ENCODE measurements at regions not wholly inside any gene's neighbourhood (a gene's known extent, or its start where the extent isn't known, plus 50 kb on each side); places are given as distances from the start of the nearest gene placed in this dataset.

DNA sequence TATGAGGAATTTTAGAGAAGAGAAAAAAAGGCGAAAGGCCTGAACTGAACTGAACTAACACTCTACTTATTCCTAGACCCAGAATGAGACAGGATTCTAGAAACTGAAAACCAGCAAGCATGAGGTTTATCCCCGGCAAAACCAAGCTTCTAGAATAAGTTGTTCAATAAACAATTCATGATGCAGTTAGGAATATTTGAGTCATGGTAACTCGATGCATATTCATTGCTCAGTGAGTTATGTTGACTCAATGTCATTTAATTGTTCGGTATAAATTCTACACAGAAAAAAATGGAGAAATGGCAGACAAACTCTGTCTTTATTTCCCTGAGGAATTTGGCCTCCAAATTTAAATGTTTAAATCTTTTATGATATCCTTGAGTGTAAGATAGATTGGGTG is 321.5 kb downstream of the SATB2 start:
- no peak for DNase-seq (ENCODE audit: low read depth in 1 of 2, low spot score in 1 of 2)

DNA sequence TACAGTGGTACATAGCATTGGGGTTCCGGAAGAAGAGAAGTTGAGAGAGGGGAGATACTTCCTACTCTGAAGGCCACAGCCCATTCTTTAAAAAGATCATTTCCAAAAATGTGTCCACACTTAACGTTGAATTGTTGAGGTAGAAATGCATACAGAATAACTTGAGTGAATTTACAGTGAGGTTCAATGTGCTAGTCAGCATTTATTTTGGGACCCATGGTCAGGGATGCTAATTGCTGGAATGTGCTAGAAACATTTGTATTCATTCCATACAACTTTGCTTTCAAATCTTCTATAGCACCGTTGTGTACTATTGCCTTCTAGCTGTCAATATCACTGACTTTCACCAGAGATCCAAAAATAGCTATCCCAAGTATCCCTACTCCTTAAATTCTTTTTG is 325.9 kb downstream of the SATB2 start:
- no peak for DNase-seq (ENCODE audit: low read depth in 1 of 2, low spot score in 1 of 2)

DNA sequence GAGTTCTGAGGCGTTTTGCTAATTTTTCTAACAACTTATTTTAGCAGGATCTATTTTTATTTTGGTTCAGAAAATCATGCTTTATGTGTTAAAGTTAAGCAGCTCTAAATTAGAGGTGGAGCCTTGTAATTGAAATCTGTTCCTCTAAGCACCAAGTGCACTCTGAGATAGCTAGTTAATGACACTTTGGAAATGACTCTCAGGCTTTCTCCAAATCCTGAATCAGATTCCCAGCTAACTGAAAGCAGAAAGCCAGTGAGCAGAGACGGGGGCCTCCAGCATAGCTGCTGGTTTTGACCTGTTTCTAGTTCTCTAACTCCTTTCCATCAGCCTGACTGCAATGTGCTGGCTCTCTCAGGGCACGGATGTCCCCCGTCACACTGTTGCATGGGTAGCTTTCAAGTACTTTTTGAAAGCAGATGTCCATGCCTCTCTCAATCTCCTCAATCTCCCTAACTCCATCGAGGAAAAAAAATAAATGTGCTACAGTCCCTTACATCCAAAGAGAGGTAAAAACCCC is 326.5 kb downstream of the SATB2 start:
- DNase-seq (ENCODE audit: low read depth in 1 of 2, low spot score in 1 of 2), result no peak

DNA sequence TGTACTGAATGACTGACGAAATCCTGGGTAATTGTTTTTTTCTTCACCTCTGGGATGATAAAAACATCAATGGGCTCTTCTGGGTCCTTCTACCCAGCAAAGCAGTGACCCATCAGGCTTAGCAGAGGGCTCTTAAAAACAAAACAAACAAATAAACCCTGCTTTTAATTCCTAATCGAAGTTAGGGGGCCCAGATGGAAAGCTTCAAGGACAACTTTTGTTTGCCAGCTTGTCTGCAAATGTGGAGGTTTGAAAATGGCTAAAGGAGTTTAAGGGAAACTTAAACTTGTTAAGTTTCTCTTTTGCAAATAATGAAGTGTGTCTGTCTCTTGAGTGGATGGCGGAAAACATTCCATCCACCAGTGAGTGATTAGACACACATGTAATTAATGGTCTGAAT is 327.2 kb downstream of the SATB2 start:
- DNase-seq (ENCODE audit: low read depth in 1 of 2, low spot score in 1 of 2), result no peak

DNA sequence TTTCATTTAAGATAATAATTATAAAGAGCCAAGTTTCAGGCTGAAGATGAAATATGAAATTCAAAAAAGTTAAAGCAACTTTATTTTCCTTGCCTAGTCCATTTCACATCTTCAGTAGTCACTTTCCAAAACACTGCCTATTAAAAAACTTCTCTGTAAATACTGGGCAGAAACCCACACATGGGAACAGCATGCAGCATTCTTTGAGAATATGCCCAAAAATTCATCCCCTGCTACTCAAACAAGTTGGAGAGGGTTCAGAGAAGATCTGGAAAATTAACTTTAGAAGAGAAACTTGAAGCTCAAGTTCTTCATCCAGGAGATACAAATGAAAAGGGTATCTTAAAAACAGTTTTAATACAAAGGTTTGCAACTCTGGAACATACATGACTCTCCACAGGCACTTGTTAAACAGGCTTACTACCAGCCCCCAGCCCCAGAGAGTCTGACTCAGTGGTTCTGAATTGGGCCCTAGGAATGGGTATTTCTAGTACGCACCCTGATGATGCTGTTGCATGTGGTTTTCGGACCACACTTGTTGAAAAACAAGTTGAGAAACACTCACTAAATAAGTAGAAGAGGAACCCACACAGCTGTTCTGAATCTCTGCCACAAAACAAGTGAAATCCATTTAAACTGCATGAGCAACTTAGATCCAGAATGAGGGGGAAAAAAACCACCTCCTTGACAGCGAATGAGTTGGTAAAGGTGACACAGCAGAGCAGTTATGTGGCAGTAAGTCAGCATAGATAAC is 329.1 kb downstream of the SATB2 start:
- no peak for DNase-seq (ENCODE audit: low read depth in 1 of 2, low spot score in 1 of 2)

DNA sequence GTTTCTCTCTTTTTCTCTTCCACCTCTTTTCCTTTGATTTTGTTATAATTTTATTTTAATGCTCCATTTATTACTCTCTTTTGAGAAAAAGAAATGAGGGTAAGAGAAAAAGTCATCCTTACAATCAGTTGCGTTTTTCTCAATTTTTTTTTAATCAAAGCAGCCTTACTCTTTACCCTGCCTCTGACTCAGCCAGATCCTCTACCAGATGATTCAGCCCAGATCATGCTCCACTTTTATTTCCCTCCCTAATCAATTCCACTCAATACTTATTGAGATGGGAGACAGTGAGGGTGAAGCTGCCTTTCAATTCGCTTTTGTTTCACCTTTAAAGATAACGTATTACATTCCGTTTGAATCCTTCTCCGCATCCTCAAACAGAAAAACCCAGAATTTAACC is 337.9 kb downstream of the SATB2 start:
- DNase-seq (ENCODE audit: low read depth in 1 of 2, low spot score in 1 of 2), result no peak

DNA sequence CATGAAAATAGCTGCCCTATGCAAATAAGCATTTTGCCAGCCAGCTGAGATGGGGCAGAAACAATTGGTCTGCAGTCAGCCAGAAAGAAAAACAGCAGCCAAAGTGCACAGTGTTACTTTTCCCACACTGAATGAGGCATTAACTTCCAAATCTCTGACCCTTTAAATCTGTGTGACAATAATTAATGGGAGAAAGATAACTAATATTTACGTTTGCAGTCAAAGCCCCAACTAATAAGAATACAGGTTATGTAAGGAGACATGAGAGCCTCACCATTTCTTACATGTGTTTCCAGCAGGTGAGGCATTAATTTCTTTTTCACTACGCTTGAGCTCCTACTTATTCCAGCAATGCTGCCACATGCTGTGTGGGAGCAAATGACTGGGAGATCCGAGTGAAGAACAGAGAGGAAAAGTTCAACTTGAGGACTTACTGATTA is 339.0 kb downstream of the SATB2 start:
- no peak for DNase-seq (ENCODE audit: low read depth in 1 of 2, low spot score in 1 of 2)

DNA sequence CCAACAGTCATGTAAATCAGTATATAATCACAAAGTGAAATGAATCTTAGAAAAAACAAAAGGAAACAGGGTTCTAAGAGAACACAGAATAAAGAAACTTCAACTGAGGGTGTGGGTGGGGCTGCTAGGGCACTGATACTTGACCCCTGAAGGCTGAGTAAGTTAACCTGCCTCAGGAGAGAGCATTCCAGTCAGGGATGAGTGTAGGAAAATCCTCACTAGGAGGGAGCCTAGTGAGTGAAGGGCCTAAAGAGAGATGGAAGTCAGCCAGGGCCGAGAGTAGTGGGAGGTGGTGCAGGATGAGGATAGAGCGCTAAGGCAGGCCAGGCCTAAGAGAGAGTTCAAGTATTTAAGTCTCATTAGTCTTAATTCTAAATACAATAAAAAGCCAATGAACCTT is 342.6 kb downstream of the SATB2 start:
- no peak for DNase-seq (ENCODE audit: low read depth in 1 of 2, low spot score in 1 of 2)

DNA sequence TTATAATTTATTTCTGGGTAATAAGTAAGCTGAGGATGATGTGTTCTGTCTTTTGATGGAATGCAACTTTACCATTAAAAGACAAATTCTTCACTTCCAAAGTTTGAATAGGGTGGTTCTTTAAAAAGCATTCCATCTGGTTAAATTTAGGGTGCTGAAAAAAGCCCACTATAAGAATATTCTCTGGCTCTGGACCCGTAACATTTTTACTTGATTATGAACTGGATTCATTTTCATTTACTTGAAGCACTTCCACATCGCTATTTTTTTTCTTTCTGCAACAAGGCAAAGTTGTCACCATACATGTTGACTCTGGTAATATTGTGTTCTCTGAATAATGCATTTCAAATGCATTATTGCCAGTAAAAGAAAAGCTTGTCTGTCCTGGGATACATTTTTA is 344.6 kb downstream of the SATB2 start:
- DNase-seq (ENCODE audit: low read depth in 1 of 2, low spot score in 1 of 2), result no peak

DNA sequence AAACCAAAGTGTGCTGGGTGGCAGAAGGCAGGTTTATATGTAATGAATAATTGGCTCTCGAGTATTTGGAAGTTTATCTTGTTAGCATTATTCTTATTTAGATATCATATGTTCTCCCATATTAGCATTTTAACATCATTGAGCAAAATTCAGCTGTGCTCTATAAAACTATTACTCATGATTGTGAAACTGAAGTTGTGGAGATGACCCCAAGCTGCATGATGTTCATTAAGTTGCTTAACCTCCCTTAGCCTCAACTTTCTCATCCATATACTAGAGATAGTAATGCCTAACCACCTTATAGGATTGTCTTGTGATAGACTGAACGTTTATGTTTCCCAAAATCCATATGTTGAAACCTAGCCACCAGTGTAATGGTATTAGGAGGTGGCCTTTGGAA is 346.3 kb downstream of the SATB2 start:
- no peak for DNase-seq (ENCODE audit: low read depth in 1 of 2, low spot score in 1 of 2)

DNA sequence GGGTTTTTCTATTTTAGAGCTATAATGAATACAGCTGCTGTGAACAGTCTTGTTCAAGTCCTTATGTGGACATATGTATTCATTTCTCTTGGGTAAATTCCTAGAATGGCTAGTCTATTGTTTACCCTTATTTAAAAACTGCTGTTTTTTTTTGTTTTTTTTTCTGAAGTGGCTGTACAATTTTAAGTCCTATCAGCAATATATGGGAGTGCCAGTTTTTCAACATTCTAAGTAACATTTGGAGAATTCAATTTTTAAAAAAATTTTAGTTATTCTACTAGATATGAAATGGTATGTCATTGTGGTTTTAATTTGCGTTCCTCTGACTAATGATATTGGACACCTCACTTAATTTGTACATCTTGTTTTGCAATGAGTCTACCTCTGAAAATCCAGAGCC is 349.7 kb downstream of the SATB2 start:
- no peak for DNase-seq (ENCODE audit: low read depth in 1 of 2, low spot score in 1 of 2)

DNA sequence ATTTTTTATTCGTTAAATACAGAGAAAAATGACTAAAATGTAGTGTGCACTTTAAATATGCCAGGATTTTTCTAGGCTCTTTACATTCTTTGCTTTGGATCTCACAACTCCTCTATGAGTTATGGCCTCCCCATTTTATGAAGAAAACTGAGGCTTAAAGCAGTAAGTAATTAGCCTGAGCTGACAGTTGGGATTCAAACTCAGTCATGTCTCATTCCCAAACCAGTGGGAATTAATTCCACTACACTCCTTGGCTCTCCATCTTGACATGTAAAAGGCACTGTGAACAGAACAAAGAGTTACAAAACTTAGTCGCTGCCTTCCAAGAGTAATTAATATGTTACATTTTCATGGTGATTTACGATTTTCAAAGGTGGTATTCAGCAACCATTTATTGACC is 351.9 kb downstream of the SATB2 start:
- DNase-seq (ENCODE audit: low read depth in 1 of 2, low spot score in 1 of 2), result no peak

DNA sequence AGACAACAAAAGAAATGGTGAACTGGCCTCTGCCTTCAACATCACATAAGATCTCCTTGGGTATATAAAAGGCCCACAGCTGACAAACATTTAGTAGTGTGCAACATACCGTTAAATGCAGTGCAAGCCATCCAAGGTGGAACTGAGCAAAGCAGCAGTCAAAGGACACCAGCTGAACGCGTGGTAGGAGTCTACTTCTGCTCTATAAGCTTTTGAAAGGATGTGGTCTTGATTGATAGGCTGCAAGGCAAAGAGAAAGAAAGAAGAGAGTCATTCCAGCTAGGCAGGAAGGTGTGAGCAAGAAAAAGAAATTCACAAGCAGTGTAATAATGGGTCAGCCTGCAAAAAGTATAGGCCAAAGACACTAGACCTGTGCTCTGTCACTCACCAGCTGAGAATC is 356.3 kb downstream of the SATB2 start:
- no peak for DNase-seq (ENCODE audit: low read depth in 1 of 2, low spot score in 1 of 2)

DNA sequence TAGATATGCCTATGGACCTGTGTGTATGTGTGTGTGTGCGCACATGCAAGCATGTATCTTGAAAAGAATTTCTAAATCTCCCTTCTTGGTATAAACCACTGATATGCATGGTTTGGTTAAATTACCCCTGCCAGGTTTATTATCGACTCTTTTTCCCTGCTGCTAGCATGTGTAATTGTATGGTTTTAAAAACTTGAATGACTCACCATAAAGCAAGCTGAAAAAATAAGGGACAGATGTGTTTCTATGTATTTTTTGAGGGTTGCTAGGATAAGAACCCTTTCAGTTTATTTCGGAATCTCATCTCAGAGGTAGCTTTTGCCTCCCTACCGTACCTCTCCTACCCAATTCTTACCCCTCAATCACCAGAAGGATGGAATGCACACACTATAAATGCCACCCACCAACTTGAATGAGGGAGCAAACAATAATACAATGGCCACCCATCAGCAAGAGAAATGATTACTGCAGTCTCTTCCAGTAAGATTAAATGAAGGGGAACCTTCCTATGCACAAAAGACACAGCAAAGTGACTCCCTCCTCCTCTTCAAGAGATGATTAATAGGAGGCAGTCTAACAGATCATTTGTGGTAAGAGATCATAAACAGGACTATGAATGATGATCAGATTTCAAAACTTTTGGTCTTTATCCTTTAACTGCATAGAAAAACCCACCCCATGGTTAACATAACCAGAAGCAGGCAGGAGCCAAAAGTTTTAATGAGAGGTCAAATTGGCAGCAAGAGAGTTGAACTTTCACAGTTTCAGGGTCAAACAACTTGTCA is 357.2 kb downstream of the SATB2 start:
- no peak for DNase-seq (ENCODE audit: low read depth in 1 of 2, low spot score in 1 of 2)

DNA sequence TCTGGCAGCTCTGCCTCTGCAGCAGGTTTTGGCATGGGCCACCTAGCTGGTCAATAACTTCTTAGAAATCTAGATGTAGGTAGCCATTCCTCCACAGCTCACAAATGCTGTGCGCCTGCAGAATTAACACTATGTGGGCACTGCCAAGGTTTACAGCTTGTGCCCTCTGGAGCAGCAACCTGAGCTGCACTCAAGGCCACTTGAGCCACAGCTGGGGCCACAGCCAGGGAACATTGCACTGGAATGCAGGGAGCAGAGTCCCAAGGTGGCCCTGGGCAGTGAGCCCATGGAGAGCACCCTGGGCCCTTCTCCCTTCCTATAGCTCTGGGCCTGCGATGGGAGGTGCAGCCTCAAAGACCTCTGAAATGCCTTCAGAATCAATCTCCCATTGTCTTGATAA is 365.3 kb downstream of the SATB2 start:
- no peak for DNase-seq (ENCODE audit: low read depth in 1 of 2, low spot score in 1 of 2)

DNA sequence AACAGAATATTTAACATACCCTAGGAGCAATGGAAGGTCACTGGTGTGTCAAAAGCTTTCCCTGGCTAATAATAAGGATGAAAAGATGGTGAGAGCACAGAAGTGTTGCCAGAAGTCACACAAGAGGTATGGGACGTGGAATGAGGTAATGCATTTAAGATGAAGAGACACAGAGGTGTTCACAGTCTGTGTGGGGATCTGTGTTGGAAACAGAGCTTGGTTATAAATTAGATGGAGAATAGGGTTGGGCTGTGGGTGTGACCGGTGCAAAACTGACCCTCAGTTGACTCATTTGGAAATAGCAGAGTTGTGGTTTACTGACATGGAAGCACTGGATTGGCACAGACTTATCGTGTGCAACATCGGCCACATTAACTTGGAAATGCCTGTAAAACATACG is 372.5 kb downstream of the SATB2 start:
- no peak for DNase-seq (ENCODE audit: low read depth in 1 of 2, low spot score in 1 of 2)

DNA sequence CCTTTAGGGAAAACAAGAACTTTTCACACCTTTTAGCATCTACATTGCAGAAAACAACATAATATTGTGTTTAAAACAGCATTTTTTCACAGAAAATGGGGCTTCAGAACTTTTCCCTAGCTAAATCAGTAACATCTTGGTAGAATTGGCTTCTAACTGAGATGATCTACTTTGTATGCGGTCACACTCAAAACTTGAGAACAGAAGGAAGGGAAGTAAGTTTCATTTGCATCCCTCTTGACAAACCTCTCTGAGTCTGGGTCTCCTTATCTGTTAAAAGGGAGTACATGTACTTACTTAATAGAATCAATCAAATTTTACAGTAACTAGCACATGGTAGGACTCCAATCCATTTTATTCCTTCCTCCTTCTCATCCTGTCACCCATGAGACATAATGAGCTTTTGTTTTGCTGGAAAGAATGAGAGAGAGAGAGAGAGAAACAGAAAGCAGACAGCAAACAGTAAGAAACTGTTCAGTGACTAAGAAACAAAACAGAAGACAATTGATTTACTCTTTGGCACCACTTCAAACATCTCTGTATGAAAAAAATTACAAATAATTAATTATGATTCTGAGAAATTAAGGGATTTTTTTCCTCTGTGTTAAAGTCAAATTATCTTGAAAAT is 387.3 kb downstream of the SATB2 start:
- DNase-seq (ENCODE audit: low read depth in 1 of 2, low spot score in 1 of 2), result no peak

DNA sequence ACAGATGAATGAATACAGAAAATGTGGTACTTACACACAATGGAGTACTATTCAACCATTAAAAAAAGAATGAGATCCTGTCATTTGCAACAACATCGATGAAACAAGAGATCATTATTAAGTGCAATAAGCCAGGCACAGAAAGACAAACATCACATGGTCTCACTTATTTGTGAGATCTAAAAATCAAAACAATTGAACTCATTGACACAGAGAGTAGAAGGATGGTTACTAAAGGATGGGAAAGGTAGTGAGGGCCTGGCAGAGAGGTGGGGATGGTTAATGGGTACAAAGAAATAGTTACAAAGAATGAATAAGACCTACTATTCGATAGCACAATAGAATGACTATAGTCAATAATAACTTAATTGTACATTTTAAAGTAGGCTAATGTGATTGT is 393.5 kb downstream of the SATB2 start:
- no peak for DNase-seq (ENCODE audit: low read depth in 1 of 2, low spot score in 1 of 2)

DNA sequence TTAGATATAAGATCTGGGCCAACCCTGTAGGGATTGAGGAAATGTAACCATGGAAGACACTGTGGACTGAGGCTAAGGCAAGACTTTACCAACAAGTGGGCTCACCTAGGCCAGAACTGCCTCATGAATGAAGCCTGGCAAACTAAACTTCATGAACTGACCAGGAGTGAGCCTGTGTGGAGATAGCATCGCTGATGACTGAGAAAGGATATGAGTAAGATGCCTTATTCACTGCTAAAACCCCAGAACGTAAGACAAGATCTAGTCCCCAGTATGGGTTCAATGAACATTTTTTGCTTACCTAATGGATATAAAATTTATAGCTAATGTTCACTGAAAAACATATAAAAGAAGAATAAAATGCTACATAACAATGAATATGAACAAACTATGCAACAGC is 399.8 kb downstream of the SATB2 start:
- DNase-seq (ENCODE audit: low read depth in 1 of 2, low spot score in 1 of 2), result no peak

DNA sequence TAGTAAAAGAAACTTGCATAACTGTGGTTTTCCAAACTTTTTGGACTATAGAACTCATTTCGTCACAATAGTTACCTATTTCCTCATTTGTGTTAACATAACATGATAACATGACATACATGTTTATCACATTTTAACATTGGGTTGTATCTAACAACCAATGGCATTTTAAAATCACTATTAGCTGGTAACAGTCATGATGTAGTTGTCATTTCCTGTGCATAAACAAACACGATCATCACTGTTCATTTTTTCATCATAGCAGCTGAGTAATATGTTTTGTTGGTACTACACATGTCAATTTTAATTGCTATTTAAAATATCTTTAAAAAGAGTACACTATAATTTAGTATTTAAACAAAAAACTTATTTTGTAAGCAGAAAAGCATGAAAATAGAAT is 402.4 kb downstream of the SATB2 start:
- DNase-seq (ENCODE audit: low read depth in 1 of 2, low spot score in 1 of 2), result no peak

DNA sequence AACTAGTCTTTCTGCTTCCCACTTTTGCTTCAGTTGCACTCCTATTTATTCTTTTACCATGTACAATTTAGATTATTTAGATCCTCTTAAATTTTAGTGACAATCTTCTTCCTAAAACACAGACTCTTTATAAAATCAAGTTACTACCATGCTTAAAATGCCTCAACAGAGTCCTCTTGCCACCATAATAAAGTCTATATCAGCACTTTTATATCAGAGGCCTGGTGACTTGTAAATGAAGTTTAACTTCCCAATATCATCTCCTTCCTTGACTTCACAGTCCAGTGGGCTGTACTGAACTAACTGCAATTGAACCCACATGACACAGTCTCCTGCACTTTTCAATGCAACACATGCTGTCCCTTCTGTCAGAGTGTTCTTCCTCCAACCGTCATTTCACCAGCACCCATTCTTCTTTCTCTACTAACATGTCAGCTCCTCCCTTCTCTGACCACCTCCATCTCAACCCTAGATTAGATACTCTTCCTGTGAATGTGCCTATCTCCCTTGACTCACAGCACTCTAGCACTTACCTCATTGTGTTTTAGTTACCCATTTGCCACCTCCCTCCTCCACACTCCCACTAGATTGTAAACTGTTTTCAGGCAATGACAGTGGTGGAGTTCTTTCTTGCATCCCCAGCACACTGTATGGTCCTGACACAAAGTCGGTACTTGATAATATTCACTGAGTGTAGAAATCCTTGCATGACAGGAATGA is 414.9 kb downstream of the SATB2 start:
- DNase-seq (ENCODE audit: low read depth in 1 of 2, low spot score in 1 of 2), result no peak
